ENCODE measurements at regions not wholly inside any gene's neighbourhood (a gene's known extent, or its start where the extent isn't known, plus 50 kb on each side); places are given as distances from the start of the nearest gene placed in this dataset.

DNA sequence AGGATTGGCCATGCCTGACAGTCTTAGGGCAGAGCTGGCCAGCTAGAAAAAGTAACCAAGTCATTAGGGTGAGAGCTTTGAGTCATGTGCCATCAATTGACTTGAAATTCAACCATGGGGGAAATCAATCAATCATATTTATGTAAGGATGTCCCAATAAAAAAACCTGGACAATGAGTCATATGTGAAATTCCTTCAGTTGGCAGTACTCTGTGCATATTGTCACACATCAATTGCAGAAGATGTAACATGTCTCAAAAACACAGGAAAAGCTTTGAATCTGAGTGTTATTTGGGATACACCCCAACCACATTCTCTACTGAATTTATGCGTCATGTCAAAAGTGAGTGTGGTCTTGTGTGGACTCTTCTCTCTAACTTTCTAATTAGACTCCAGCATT is 1004.1 kb upstream of the NRXN1 start:
- H3K27ac Mint-ChIP-seq = peak overlapping the region; percentile 86; the same call in 1 of the 2 replicates
- Histone ChIP-seq H3K36me3 (ENCODE audit: insufficient read depth) (no peaks in the 10 kb centered on the region), H3K9me2 (ENCODE audit: insufficient read depth) (peaks cover 7% of the 10 kb centered on the region; the same call in 1 of the 2 replicates), H3K4me1 (ENCODE audit: insufficient read depth) (peaks cover 22% of the 10 kb centered on the region), H3F3A (replicated peaks; ENCODE audit: low read depth) (no peaks in the 10 kb centered on the region), H3K4me2 (no peak overlapping the region), H2AFZ (no peak overlapping the region), H3K4me3 (no peak overlapping the region), H4K20me1 (replicated peaks; ENCODE audit: insufficient read depth) (no peaks in the 10 kb centered on the region), H3K79me2 (replicated peaks; ENCODE audit: insufficient read depth) (no peaks in the 10 kb centered on the region), H3K27ac (ENCODE audit: low read depth) (no peak overlapping the region), H3K27me3 (ENCODE audit: insufficient read depth) (no peaks in the 10 kb centered on the region)
- no peaks in the 10 kb centered on the region for H3K36me3 Mint-ChIP-seq (ENCODE audit: low read depth)
- no peak for ATAC-seq
- no peak for TF ChIP-seq ZNF331 (CRISPR knock-in tag; IDR thresholded peaks at IDR 0.05; ENCODE audit: low read depth)
- TF ChIP-seq, protein P1, sequence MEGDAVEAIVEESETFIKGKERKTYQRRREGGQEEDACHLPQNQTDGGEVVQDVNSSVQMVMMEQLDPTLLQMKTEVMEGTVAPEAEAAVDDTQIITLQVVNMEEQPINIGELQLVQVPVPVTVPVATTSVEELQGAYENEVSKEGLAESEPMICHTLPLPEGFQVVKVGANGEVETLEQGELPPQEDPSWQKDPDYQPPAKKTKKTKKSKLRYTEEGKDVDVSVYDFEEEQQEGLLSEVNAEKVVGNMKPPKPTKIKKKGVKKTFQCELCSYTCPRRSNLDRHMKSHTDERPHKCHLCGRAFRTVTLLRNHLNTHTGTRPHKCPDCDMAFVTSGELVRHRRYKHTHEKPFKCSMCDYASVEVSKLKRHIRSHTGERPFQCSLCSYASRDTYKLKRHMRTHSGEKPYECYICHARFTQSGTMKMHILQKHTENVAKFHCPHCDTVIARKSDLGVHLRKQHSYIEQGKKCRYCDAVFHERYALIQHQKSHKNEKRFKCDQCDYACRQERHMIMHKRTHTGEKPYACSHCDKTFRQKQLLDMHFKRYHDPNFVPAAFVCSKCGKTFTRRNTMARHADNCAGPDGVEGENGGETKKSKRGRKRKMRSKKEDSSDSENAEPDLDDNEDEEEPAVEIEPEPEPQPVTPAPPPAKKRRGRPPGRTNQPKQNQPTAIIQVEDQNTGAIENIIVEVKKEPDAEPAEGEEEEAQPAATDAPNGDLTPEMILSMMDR (conservative IDR thresholded peaks at IDR 0.05; ENCODE audit: low read depth in 2 of 2) = no peak
- TF ChIP-seq, protein P2, sequence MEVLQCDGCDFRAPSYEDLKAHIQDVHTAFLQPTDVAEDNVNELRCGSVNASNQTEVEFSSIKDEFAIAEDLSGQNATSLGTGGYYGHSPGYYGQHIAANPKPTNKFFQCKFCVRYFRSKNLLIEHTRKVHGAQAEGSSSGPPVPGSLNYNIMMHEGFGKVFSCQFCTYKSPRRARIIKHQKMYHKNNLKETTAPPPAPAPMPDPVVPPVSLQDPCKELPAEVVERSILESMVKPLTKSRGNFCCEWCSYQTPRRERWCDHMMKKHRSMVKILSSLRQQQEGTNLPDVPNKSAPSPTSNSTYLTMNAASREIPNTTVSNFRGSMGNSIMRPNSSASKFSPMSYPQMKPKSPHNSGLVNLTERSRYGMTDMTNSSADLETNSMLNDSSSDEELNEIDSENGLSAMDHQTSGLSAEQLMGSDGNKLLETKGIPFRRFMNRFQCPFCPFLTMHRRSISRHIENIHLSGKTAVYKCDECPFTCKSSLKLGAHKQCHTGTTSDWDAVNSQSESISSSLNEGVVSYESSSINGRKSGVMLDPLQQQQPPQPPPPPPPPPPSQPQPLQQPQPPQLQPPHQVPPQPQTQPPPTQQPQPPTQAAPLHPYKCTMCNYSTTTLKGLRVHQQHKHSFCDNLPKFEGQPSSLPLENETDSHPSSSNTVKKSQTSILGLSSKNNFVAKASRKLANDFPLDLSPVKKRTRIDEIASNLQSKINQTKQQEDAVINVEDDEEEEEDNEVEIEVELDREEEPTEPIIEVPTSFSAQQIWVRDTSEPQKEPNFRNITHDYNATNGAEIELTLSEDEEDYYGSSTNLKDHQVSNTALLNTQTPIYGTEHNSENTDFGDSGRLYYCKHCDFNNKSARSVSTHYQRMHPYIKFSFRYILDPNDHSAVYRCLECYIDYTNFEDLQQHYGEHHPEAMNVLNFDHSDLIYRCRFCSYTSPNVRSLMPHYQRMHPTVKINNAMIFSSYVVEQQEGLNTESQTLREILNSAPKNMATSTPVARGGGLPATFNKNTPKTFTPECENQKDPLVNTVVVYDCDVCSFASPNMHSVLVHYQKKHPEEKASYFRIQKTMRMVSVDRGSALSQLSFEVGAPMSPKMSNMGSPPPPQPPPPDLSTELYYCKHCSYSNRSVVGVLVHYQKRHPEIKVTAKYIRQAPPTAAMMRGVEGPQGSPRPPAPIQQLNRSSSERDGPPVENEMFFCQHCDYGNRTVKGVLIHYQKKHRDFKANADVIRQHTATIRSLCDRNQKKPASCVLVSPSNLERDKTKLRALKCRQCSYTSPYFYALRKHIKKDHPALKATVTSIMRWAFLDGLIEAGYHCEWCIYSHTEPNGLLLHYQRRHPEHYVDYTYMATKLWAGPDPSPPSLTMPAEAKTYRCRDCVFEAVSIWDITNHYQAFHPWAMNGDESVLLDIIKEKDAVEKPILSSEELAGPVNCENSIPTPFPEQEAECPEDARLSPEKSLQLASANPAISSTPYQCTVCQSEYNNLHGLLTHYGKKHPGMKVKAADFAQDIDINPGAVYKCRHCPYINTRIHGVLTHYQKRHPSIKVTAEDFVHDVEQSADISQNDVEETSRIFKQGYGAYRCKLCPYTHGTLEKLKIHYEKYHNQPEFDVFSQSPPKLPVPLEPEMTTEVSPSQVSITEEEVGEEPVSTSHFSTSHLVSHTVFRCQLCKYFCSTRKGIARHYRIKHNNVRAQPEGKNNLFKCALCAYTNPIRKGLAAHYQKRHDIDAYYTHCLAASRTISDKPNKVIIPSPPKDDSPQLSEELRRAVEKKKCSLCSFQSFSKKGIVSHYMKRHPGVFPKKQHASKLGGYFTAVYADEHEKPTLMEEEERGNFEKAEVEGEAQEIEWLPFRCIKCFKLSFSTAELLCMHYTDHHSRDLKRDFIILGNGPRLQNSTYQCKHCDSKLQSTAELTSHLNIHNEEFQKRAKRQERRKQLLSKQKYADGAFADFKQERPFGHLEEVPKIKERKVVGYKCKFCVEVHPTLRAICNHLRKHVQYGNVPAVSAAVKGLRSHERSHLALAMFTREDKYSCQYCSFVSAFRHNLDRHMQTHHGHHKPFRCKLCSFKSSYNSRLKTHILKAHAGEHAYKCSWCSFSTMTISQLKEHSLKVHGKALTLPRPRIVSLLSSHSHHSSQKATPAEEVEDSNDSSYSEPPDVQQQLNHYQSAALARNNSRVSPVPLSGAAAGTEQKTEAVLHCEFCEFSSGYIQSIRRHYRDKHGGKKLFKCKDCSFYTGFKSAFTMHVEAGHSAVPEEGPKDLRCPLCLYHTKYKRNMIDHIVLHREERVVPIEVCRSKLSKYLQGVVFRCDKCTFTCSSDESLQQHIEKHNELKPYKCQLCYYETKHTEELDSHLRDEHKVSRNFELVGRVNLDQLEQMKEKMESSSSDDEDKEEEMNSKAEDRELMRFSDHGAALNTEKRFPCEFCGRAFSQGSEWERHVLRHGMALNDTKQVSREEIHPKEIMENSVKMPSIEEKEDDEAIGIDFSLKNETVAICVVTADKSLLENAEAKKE (CRISPR knock-in tag; IDR thresholded peaks at IDR 0.05) = no peak
- TF ChIP-seq EZH2 (IDR thresholded peaks at IDR 0.05; ENCODE audit: low read depth, unreplicated experiment) = no peak
- TF ChIP-seq ZNF114 (CRISPR knock-in tag; IDR thresholded peaks at IDR 0.05) = no peak
- no peak for TF ChIP-seq STAT1 (IDR thresholded peaks at IDR 0.05; ENCODE audit: unreplicated experiment)
- no peak overlapping the region for H3K4me3 Mint-ChIP-seq
- peaks cover 33% of the 10 kb centered on the region for H3K4me1 Mint-ChIP-seq
- H3K9me3 Mint-ChIP-seq = no peaks in the 10 kb centered on the region
- DNase-seq (ENCODE audit: low spot score) = no peak
- H3K27me3 Mint-ChIP-seq (ENCODE audit: insufficient read depth, low read depth, poor library complexity) = no peaks in the 10 kb centered on the region

All from GM23338 (cell line).